Mucosa of rectum (tissue), 2 donors: ENCODE measurements at regions not wholly inside any gene's neighbourhood (a gene's known extent, or its start where the extent isn't known, plus 50 kb on each side); places are given as distances from the start of the nearest gene placed in this dataset.

Experiments used
- H3K27ac ChIP-seq, 2 donors: one replicate each; pipeline ENCODE4 v1.7.0; 2013; ENCODE audit warnings: inconsistent platforms in 2 of 2, low read depth in 2 of 2, low read length in 2 of 2
- H3K27me3 ChIP-seq, 2 donors: one replicate each; pipeline ENCODE4 v1.7.0; 2013; ENCODE audit warnings: low read length in 2 of 2; ENCODE audit not compliant: control insufficient read depth in 2 of 2, insufficient read depth in 2 of 2
- H3K36me3 ChIP-seq, 2 donors: one replicate each; pipeline ENCODE4 v1.7.0; 2013; ENCODE audit warnings: low read length in 2 of 2; ENCODE audit not compliant: control insufficient read depth in 2 of 2, insufficient read depth in 2 of 2
- H3K4me1 ChIP-seq, 2 donors: one replicate each; pipeline ENCODE4 v1.7.0; 2013; ENCODE audit warnings: low read length in 2 of 2, mild to moderate bottlenecking in 1 of 2; ENCODE audit not compliant: control insufficient read depth in 2 of 2, insufficient read depth in 2 of 2
- H3K4me3 ChIP-seq, 2 donors: one replicate each; pipeline ENCODE4 v1.7.0; 2013; ENCODE audit warnings: low read length in 2 of 2
- H3K9ac ChIP-seq, 2 donors: one replicate each; pipeline ENCODE4 v1.7.0; 2013; ENCODE audit warnings: low read length in 2 of 2, low read depth in 1 of 2, mild to moderate bottlenecking in 1 of 2
- H3K9me3 ChIP-seq, 2 donors: one replicate each; pipeline ENCODE4 v1.7.0; 2013; ENCODE audit warnings: low read length in 2 of 2; ENCODE audit not compliant: control insufficient read depth in 2 of 2
- donor health status: healthy.
- donor health status: Normal muscosa, but diverticular disease.

GRCh38 chr15:39156646-39157250 lies 424.1 kb upstream of the THBS1 start:
- Histone ChIP-seq H3K4me1 (peaks cover 0 to 3% of the 10 kb centered on the region in 2 donors), H3K36me3 (no peaks in the 10 kb centered on the region), H3K27ac (no peak overlapping the region)

GRCh38 chr15:39157882-39158281 lies 423.0 kb upstream of the THBS1 start:
- no peaks in the 10 kb centered on the region for H3K9me3 ChIP-seq
- no peaks in the 10 kb centered on the region for H3K27me3 ChIP-seq
- H3K9ac ChIP-seq = no peak overlapping the region
- no peaks in the 10 kb centered on the region for H3K36me3 ChIP-seq
- peaks cover 0 to 3% of the 10 kb centered on the region in 2 donors for H3K4me1 ChIP-seq
- H3K27ac ChIP-seq = no peak overlapping the region
- H3K4me3 ChIP-seq = no peak overlapping the region

More at GRCh38 chr15:39156646-39157250, 424.1 kb upstream of the THBS1 start:
- H3K9me3 ChIP-seq = no peaks in the 10 kb centered on the region
- no peak overlapping the region for H3K4me3 ChIP-seq
- no peaks in the 10 kb centered on the region for H3K27me3 ChIP-seq
- no peak overlapping the region for H3K9ac ChIP-seq

GRCh38 chr15:39159833-39160232 lies 421.0 kb upstream of the THBS1 start:
- Histone ChIP-seq H3K9ac (no peak overlapping the region), H3K36me3 (no peaks in the 10 kb centered on the region), H3K4me3 (no peak overlapping the region), H3K4me1 (no peaks in the 10 kb centered on the region), H3K9me3 (no peaks in the 10 kb centered on the region), H3K27ac (no peak overlapping the region), H3K27me3 (no peaks in the 10 kb centered on the region)

- no peaks in the 10 kb centered on the region for H3K27me3 ChIP-seq
- no peaks in the 10 kb centered on the region for H3K4me1 ChIP-seq
- no peaks in the 10 kb centered on the region for H3K9me3 ChIP-seq
- H3K9ac ChIP-seq = no peak overlapping the region
- no peak overlapping the region for H3K27ac ChIP-seq
- no peaks in the 10 kb centered on the region for H3K36me3 ChIP-seq
- H3K4me3 ChIP-seq = no peak overlapping the region
Measured at GRCh38 chr15:39161096-39161495, 419.8 kb upstream of the THBS1 start.

- no peaks in the 10 kb centered on the region for H3K36me3 ChIP-seq
- no peak overlapping the region for H3K27ac ChIP-seq
Measured at GRCh38 chr15:39165020-39165706, 415.7 kb upstream of the THBS1 start.

GRCh38 chr15:39167164-39168058 lies 413.5 kb upstream of the THBS1 start:
- H3K4me1 ChIP-seq = no peaks in the 10 kb centered on the region
- H3K4me3 ChIP-seq = no peak overlapping the region
- H3K36me3 ChIP-seq = no peaks in the 10 kb centered on the region
- no peak overlapping the region for H3K27ac ChIP-seq
- H3K9ac ChIP-seq = no peak overlapping the region
- H3K27me3 ChIP-seq = no peaks in the 10 kb centered on the region
- H3K9me3 ChIP-seq = no peaks in the 10 kb centered on the region

More at GRCh38 chr15:39165020-39165706, 415.7 kb upstream of the THBS1 start:
- no peak overlapping the region for H3K4me3 ChIP-seq
- H3K9me3 ChIP-seq = no peaks in the 10 kb centered on the region
- H3K4me1 ChIP-seq = no peaks in the 10 kb centered on the region
- no peak overlapping the region for H3K9ac ChIP-seq
- no peaks in the 10 kb centered on the region for H3K27me3 ChIP-seq

- H3K9me3 ChIP-seq = no peaks in the 10 kb centered on the region
- H3K36me3 ChIP-seq = no peaks in the 10 kb centered on the region
- H3K27me3 ChIP-seq = no peaks in the 10 kb centered on the region
- H3K4me1 ChIP-seq = peaks cover 0 to 5% of the 10 kb centered on the region in 2 donors
- no peak overlapping the region for H3K9ac ChIP-seq
- peak overlapping the region in 1 of 2 donors; percentile 33 for H3K27ac ChIP-seq
- no peak overlapping the region for H3K4me3 ChIP-seq
Measured at GRCh38 chr15:39171944-39172368, 408.9 kb upstream of the THBS1 start.

- H3K9ac ChIP-seq = no peak overlapping the region
- H3K27ac ChIP-seq = peak overlapping the region in 1 of 2 donors; percentile 33
- peaks cover 0 to 5% of the 10 kb centered on the region in 2 donors for H3K4me1 ChIP-seq
- peak overlapping the region in 1 of 2 donors; percentile 53 for H3K4me3 ChIP-seq
- H3K27me3 ChIP-seq = no peaks in the 10 kb centered on the region
- no peaks in the 10 kb centered on the region for H3K9me3 ChIP-seq
- H3K36me3 ChIP-seq = no peaks in the 10 kb centered on the region
Measured at GRCh38 chr15:39172380-39173281, 408.2 kb upstream of the THBS1 start.

GRCh38 chr15:39173426-39173825 lies 407.5 kb upstream of the THBS1 start:
- Histone ChIP-seq H3K36me3 (no peaks in the 10 kb centered on the region), H3K27me3 (no peaks in the 10 kb centered on the region), H3K9me3 (no peaks in the 10 kb centered on the region), H3K9ac (no peak overlapping the region), H3K4me1 (peaks cover 0 to 5% of the 10 kb centered on the region in 2 donors), H3K27ac (no peak overlapping the region), H3K4me3 (no peak overlapping the region)
